KMS-11 (cell line): ENCODE measurements at regions not wholly inside any gene's neighbourhood (a gene's known extent, or its start where the extent isn't known, plus 50 kb on each side); places are given as distances from the start of the nearest gene placed in this dataset.

ENCODE experiments used
- H2AFZ ChIP-seq: fragments of 200-600 bp; sonication (generic); 2 replicates; pipeline ENCODE4 v1.6.1; 2016; ENCODE audit warnings: antibody characterized with exemption, mixed run types, low read depth
- H3K27ac ChIP-seq: fragments of 200-600 bp; sonication (generic); 2 replicates; pipeline ENCODE4 v1.6.1; 2016; ENCODE audit warnings: mild to moderate bottlenecking, mixed run types
- H3K27me3 ChIP-seq: fragments of 200-600 bp; sonication (generic); 2 replicates; pipeline ENCODE4 v1.6.1; 2017; ENCODE audit warnings: mild to moderate bottlenecking, low read depth, mixed run types, moderate library complexity; ENCODE audit not compliant: insufficient read depth
- H3K36me3 ChIP-seq: fragments of 200-600 bp; sonication (generic); 2 replicates; pipeline ENCODE4 v1.6.1; 2017; ENCODE audit warnings: mild to moderate bottlenecking, mixed run types; ENCODE audit not compliant: insufficient read depth
- H3K4me1 ChIP-seq: fragments of 200-600 bp; sonication (generic); 2 replicates; pipeline ENCODE4 v1.6.1; 2016; ENCODE audit warnings: mild to moderate bottlenecking, low read depth, mixed run types; ENCODE audit not compliant: poor library complexity, severe bottlenecking
- H3K4me2 ChIP-seq: fragments of 200-600 bp; sonication (generic); 2 replicates; pipeline ENCODE4 v1.7.0; 2016; ENCODE audit warnings: mild to moderate bottlenecking, mixed run types
- H3K4me3 ChIP-seq: fragments of 200-600 bp; sonication (generic); IDR thresholded peaks from 2 replicates; pipeline ENCODE4 v1.6.1; 2017; ENCODE audit warnings: low read depth, low read length, mixed read lengths; ENCODE audit not compliant: insufficient read depth
- H3K79me2 ChIP-seq: fragments of 200-600 bp; sonication (generic); 2 replicates; pipeline ENCODE4 v1.6.1; 2016; ENCODE audit warnings: low read depth, mixed run types; ENCODE audit not compliant: insufficient read depth
- H3K9ac ChIP-seq: fragments of 200-600 bp; sonication (generic); 2 replicates; pipeline ENCODE4 v1.6.1; 2016; ENCODE audit warnings: mild to moderate bottlenecking, mixed run types
- H4K20me1 ChIP-seq: fragments of 200-600 bp; sonication (generic); 2 replicates; pipeline ENCODE4 v1.6.1; 2016; ENCODE audit warnings: mild to moderate bottlenecking, mixed run types; ENCODE audit not compliant: insufficient read depth
- TF ChIP-seq, protein P1 (sequence below): fragments of 200-600 bp; sonication (generic); conservative IDR thresholded peaks from 2 replicates; pipeline ENCODE4 v1.6.1; 2017; ENCODE audit warnings: low read depth, mild to moderate bottlenecking, antibody characterized with exemption, low read length, moderate library complexity, mixed read lengths

DNA sequence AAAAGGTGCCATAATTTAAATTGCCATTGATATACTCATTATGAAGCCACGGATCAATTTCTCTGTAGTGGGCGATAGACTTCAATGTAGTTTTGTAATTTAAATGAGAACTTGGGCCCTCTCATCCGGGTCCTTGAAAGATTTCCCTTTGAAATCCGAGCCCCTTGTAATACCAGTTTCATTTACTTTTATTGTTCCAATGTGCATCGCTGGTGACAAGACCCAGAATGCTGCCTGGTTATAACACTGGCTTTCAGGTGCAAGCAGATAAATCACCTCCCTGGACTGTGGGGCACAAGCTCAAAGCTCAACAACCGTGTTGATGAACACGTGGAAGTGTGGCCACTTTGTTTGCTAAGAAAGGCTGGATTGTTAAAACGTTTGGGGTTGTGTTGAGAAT, 68.9 kb upstream of the FZD10 start:
- no peaks in the 10 kb centered on the region for H3K79me2 ChIP-seq
- no peaks in the 10 kb centered on the region for H3K4me1 ChIP-seq
- no peaks in the 10 kb centered on the region for H4K20me1 ChIP-seq
- TF ChIP-seq, protein P1, sequence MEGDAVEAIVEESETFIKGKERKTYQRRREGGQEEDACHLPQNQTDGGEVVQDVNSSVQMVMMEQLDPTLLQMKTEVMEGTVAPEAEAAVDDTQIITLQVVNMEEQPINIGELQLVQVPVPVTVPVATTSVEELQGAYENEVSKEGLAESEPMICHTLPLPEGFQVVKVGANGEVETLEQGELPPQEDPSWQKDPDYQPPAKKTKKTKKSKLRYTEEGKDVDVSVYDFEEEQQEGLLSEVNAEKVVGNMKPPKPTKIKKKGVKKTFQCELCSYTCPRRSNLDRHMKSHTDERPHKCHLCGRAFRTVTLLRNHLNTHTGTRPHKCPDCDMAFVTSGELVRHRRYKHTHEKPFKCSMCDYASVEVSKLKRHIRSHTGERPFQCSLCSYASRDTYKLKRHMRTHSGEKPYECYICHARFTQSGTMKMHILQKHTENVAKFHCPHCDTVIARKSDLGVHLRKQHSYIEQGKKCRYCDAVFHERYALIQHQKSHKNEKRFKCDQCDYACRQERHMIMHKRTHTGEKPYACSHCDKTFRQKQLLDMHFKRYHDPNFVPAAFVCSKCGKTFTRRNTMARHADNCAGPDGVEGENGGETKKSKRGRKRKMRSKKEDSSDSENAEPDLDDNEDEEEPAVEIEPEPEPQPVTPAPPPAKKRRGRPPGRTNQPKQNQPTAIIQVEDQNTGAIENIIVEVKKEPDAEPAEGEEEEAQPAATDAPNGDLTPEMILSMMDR = no peak
- no peak overlapping the region for H2AFZ ChIP-seq
- no peaks in the 10 kb centered on the region for H3K27me3 ChIP-seq
- H3K9ac ChIP-seq = no peak overlapping the region
- no peaks in the 10 kb centered on the region for H3K36me3 ChIP-seq
- no peak overlapping the region for H3K4me3 ChIP-seq
- H3K4me2 ChIP-seq = no peak overlapping the region
- H3K27ac ChIP-seq = no peak overlapping the region

DNA sequence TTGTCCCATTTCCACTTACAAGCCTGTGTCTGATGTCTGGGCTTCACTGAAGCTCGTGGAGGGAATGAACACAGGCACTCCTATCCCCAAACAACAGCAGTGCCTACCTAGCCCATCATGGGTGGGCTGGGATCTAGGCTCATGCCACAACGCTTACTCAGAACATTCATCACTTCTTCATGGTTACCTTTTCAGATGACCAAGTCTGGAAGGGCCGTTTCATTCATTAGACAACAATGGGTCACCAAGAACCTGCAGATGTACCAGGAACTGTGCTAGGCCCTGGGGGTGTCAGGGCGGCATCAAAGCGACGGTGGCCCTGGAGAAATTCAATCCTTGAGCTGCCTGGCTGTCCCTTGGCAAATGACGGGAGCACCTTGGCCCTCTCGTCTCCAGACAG, 64.9 kb upstream of the FZD10 start:
- TF ChIP-seq, protein P1 = no peak

DNA sequence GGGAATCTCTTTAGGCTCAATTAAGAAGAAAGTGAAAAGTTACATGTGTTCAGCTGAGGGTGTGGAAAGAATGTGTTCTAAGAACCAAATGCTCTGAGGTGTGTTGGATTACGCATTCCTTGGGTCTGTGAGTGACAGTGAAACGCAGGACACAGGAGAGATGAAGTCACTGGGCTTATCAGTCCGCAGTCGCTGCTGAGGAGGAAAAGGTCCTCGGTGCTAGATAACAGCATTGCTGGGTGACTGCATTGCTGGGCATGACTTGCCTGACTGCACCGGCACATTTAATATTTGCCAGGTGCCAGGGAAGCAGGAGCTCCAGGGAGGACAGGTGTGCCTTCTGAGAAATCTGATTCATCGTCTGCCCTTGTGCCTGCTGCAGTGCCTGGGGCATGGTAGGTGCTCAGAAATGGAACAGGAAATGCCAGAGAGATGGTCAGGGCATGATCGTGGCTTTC, 64.4 kb upstream of the FZD10 start:
- no peak overlapping the region for H3K9ac ChIP-seq
- no peak overlapping the region for H3K4me2 ChIP-seq
- no peaks in the 10 kb centered on the region for H4K20me1 ChIP-seq
- H3K36me3 ChIP-seq = no peaks in the 10 kb centered on the region
- no peak overlapping the region for H2AFZ ChIP-seq
- H3K79me2 ChIP-seq = no peaks in the 10 kb centered on the region
- no peak overlapping the region for H3K4me3 ChIP-seq
- H3K27ac ChIP-seq = no peak overlapping the region
- no peaks in the 10 kb centered on the region for H3K27me3 ChIP-seq
- H3K4me1 ChIP-seq = no peaks in the 10 kb centered on the region
- TF ChIP-seq, protein P1 = no peak

More for the DNA sequence above, 64.9 kb upstream of the FZD10 start:
- Histone ChIP-seq H3K9ac (no peak overlapping the region), H3K4me3 (no peak overlapping the region), H3K79me2 (no peaks in the 10 kb centered on the region), H4K20me1 (no peaks in the 10 kb centered on the region), H3K4me1 (no peaks in the 10 kb centered on the region), H3K36me3 (no peaks in the 10 kb centered on the region), H3K4me2 (no peak overlapping the region), H2AFZ (no peak overlapping the region), H3K27me3 (no peaks in the 10 kb centered on the region), H3K27ac (no peak overlapping the region)

DNA sequence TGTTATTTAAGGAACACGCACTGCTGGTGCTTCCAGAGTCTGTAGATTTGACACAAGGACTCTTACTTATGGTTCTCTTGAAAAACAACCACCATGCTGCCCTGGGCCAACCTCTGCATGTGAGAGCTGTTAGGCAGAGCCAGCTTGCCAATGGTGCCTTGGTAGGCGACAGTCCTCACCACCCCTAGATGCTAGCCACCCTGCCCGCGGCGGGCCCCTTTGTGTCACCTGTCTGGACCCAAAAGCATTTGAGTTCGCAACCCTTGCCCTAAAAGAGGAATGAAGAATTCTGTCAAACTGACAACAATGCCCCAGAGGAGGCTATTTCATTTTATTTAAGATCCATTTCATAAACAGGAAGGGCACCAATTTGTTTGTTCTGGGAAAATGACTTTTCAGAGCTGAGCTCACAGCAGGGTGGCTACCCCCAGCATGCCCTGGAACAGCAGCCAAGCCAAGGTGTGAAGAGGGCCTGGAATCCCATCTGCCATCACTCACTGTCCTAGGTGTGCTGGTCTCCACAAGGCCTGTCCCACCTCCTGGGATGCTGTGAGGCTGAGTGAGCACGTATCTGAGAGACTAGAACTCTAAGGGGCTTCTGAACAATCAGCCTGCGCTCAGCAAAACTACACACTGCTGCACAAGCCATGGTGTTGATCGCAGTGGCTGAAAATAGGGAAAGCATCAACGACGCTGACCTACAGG, 63.8 kb upstream of the FZD10 start:
- TF ChIP-seq, protein P1 = no peak
- H3K36me3 ChIP-seq = no peaks in the 10 kb centered on the region
- H3K4me2 ChIP-seq = no peak overlapping the region
- H4K20me1 ChIP-seq = no peaks in the 10 kb centered on the region
- no peaks in the 10 kb centered on the region for H3K79me2 ChIP-seq
- H3K9ac ChIP-seq = no peak overlapping the region
- no peak overlapping the region for H2AFZ ChIP-seq
- H3K27ac ChIP-seq = no peak overlapping the region
- no peak overlapping the region for H3K4me3 ChIP-seq
- H3K27me3 ChIP-seq = no peaks in the 10 kb centered on the region
- no peaks in the 10 kb centered on the region for H3K4me1 ChIP-seq
